ENCODE measurements at regions not wholly inside any gene's neighbourhood (a gene's known extent, or its start where the extent isn't known, plus 50 kb on each side); places are given as distances from the start of the nearest gene placed in this dataset.

DNA sequence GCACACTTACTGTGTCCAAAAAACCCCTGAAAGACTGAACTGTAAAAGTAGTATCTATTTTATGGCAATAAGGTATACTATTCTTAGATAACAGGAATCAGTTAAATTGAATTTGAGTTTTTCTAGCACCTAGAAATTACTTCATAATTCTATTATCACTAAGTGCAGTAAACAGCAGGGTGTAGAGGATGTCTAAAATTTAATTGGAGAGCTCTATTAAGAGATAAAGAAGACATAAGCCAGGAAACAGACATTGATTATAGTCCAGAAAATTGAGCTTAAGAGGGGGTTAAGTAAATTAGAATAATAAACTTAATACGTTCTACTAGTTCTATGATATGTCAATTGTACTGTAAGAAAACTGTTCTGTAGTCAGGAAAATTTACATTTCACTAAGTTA, 403.5 kb upstream of the CBLB start:
- TF ChIP-seq, protein P1, sequence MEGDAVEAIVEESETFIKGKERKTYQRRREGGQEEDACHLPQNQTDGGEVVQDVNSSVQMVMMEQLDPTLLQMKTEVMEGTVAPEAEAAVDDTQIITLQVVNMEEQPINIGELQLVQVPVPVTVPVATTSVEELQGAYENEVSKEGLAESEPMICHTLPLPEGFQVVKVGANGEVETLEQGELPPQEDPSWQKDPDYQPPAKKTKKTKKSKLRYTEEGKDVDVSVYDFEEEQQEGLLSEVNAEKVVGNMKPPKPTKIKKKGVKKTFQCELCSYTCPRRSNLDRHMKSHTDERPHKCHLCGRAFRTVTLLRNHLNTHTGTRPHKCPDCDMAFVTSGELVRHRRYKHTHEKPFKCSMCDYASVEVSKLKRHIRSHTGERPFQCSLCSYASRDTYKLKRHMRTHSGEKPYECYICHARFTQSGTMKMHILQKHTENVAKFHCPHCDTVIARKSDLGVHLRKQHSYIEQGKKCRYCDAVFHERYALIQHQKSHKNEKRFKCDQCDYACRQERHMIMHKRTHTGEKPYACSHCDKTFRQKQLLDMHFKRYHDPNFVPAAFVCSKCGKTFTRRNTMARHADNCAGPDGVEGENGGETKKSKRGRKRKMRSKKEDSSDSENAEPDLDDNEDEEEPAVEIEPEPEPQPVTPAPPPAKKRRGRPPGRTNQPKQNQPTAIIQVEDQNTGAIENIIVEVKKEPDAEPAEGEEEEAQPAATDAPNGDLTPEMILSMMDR (IDR thresholded peaks at IDR 0.05; ENCODE audit: borderline replicate concordance, extremely low read depth, low read length, poor library complexity, severe bottlenecking): no peak
- no peak for TF ChIP-seq EZH2 (IDR thresholded peaks at IDR 0.05; ENCODE audit: borderline replicate concordance, low read depth, low read length, severe bottlenecking)
